OCI-LY1 (cell line): ENCODE measurements at regions not wholly inside any gene's neighbourhood (a gene's known extent, or its start where the extent isn't known, plus 50 kb on each side); places are given as distances from the start of the nearest gene placed in this dataset.

Experiments used
- H2AFZ ChIP-seq: fragments of 200-600 bp; sonication (generic), shearing (Covaris generic); 2 replicates; pipeline ENCODE4 v1.6.0; 2014; ENCODE audit warnings: antibody characterized with exemption, mild to moderate bottlenecking, low read length
- H3F3A ChIP-seq: fragments of 200-600 bp; sonication (generic), shearing (Covaris generic); 2 replicates; pipeline ENCODE4 v1.6.0; 2014; ENCODE audit warnings: mild to moderate bottlenecking, antibody characterized with exemption, low read length, moderate library complexity; ENCODE audit not compliant: insufficient read depth
- H3K27ac ChIP-seq: fragments of 200-600 bp; sonication (generic); 2 replicates; pipeline ENCODE4 v1.5.1; 2014; ENCODE audit warnings: low read length, mixed run types, mild to moderate bottlenecking, low read depth; ENCODE audit not compliant: poor library complexity, severe bottlenecking
- H3K27me3 ChIP-seq: fragments of 200-600 bp; sonication (generic); 2 replicates; pipeline ENCODE4 v1.6.0; 2014; ENCODE audit warnings: antibody characterized with exemption, mild to moderate bottlenecking, low read length, moderate library complexity; ENCODE audit not compliant: insufficient read depth
- H3K36me3 ChIP-seq: fragments of 200-600 bp; sonication (generic); 2 replicates; pipeline ENCODE4 v1.6.1; 2014; ENCODE audit warnings: mild to moderate bottlenecking, antibody characterized with exemption, low read length, moderate library complexity, mixed read lengths; ENCODE audit not compliant: insufficient read depth
- H3K4me1 ChIP-seq: fragments of 200-600 bp; sonication (generic); 2 replicates; pipeline ENCODE4 v1.5.1; 2014; ENCODE audit warnings: mild to moderate bottlenecking, low read length, moderate library complexity; ENCODE audit not compliant: insufficient read depth, severe bottlenecking
- H3K4me2 ChIP-seq: fragments of 200-600 bp; sonication (generic), shearing (Covaris generic); 2 replicates; pipeline ENCODE4 v1.6.1; 2014; ENCODE audit warnings: low read length
- H3K4me3 ChIP-seq: fragments of 200-600 bp; sonication (generic); 2 replicates; pipeline ENCODE4 v1.5.1; 2014; ENCODE audit warnings: low read length, low read depth, mild to moderate bottlenecking, mixed read lengths; ENCODE audit not compliant: poor library complexity, severe bottlenecking
- H3K79me2 ChIP-seq: fragments of 200-600 bp; shearing (Covaris generic); 2 replicates; pipeline ENCODE4 v1.6.1; 2016; ENCODE audit warnings: mixed run types, low read length, mixed read lengths; ENCODE audit not compliant: insufficient read depth
- H3K9ac ChIP-seq: fragments of 200-600 bp; sonication (generic), shearing (Covaris generic); 2 replicates; pipeline ENCODE4 v1.6.1; 2014; ENCODE audit warnings: mild to moderate bottlenecking, low read length, mixed read lengths
- H3K9me2 ChIP-seq: fragments of 200-600 bp; sonication (generic), shearing (Covaris generic); 2 replicates; pipeline ENCODE4 v1.6.1; 2014; ENCODE audit warnings: low read depth, mild to moderate bottlenecking, low read length, mixed read lengths
- H3K9me3 ChIP-seq: fragments of 200-600 bp; shearing (Covaris generic); 2 replicates; pipeline ENCODE4 v1.6.1; 2014; ENCODE audit warnings: low read length, mixed read lengths
- H4K20me1 ChIP-seq: fragments of 200-600 bp; sonication (generic), shearing (Covaris generic); 2 replicates; pipeline ENCODE4 v1.6.0; 2016; ENCODE audit warnings: mild to moderate bottlenecking, low read length; ENCODE audit not compliant: insufficient read depth
- CTCF ChIP-seq: fragments of 200-600 bp; sonication (generic), shearing (Covaris generic); IDR thresholded peaks from 2 replicates; pipeline ENCODE4 v1.5.1; 2017; ENCODE audit warnings: mild to moderate bottlenecking, antibody characterized with exemption, low read length, moderate library complexity, mixed read lengths
- EZH2 ChIP-seq: fragments of 200-600 bp; sonication (generic), shearing (Covaris generic); IDR thresholded peaks from 2 replicates; pipeline ENCODE4 v1.8.0; 2017; ENCODE audit warnings: borderline replicate concordance, mixed run types, mild to moderate bottlenecking, antibody characterized with exemption, low read length, moderate library complexity, mixed read lengths

- no peaks in the 10 kb centered on the region for H3K27me3 ChIP-seq
- no peaks in the 10 kb centered on the region for H3K9me2 ChIP-seq
- no peaks in the 10 kb centered on the region for H3K36me3 ChIP-seq
- no peaks in the 10 kb centered on the region for H3K79me2 ChIP-seq
- TF ChIP-seq CTCF (no peak), EZH2 (no peak)
- no peak overlapping the region for H2AFZ ChIP-seq
- H3K4me2 ChIP-seq: no peak overlapping the region
- H3K27ac ChIP-seq: no peak overlapping the region
- no peaks in the 10 kb centered on the region for H4K20me1 ChIP-seq
- H3K4me3 ChIP-seq: no peak overlapping the region
- H3K4me1 ChIP-seq: no peaks in the 10 kb centered on the region
- H3K9ac ChIP-seq: no peak overlapping the region
- H3F3A ChIP-seq: no peaks in the 10 kb centered on the region
- no peaks in the 10 kb centered on the region for H3K9me3 ChIP-seq
Measured at GRCh38 chr7:24201226-24201625, 82.8 kb upstream of the NPY start.

- Histone ChIP-seq H3K27ac (no peak overlapping the region), H3K4me2 (no peak overlapping the region), H3K36me3 (no peaks in the 10 kb centered on the region), H3K4me1 (no peaks in the 10 kb centered on the region), H3K9me3 (no peaks in the 10 kb centered on the region), H3F3A (no peaks in the 10 kb centered on the region), H4K20me1 (no peaks in the 10 kb centered on the region), H2AFZ (no peak overlapping the region), H3K9me2 (no peaks in the 10 kb centered on the region), H3K79me2 (no peaks in the 10 kb centered on the region), H3K9ac (no peak overlapping the region), H3K27me3 (no peaks in the 10 kb centered on the region), H3K4me3 (no peak overlapping the region)
- TF ChIP-seq EZH2: no peak
- TF ChIP-seq CTCF: no peak
Measured at GRCh38 chr7:24212073-24212472, 71.9 kb upstream of the NPY start.

- Histone ChIP-seq H3K36me3 (no peaks in the 10 kb centered on the region), H3F3A (no peaks in the 10 kb centered on the region), H3K27ac (no peak overlapping the region), H3K4me2 (no peak overlapping the region), H3K9ac (no peak overlapping the region), H3K4me1 (no peaks in the 10 kb centered on the region), H3K9me3 (no peaks in the 10 kb centered on the region), H3K27me3 (no peaks in the 10 kb centered on the region), H3K79me2 (no peaks in the 10 kb centered on the region), H4K20me1 (no peaks in the 10 kb centered on the region), H2AFZ (no peak overlapping the region), H3K9me2 (no peaks in the 10 kb centered on the region), H3K4me3 (no peak overlapping the region)
- TF ChIP-seq CTCF (no peak), EZH2 (no peak)
Measured at GRCh38 chr7:24213311-24213710, 70.7 kb upstream of the NPY start.
